Middle frontal gyrus (tissue), 1 donor: ENCODE measurements at regions not wholly inside any gene's neighbourhood (a gene's known extent, or its start where the extent isn't known, plus 50 kb on each side); places are given as distances from the start of the nearest gene placed in this dataset.
"Not testable (repeated sequence)": the region's sequence is repeated elsewhere in the genome, so short reads cannot be mapped to it uniquely, and the experiment has no call there.

Experiments used
- DNase-seq: peaks from one replicate; pipeline ENCODE4 v3.0.0-alpha.2; 2015; ENCODE audit warnings: low spot score; ENCODE audit errors: extremely low spot score

- no peak for DNase-seq
Observed at GRCh38 chr6:137968901-137969300, 101.8 kb downstream of the TNFAIP3 start.

DNA sequence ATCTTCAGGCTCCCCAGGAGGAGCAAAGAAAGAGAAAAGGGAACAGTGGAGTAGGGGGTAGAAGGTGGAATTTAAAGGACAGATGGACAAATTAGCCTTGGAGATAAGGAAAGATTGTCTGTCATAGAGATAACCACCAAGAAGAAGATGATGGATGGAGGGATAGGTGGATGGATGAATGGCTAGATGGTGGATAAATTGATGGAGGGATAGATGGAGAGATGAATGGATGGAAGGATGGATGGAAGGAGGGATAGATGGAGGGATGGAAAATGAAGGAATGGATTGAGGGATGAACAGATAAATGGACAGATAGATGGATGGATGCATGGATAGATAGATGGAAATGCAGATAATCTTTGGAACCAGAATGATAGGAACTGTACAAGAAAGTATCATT, 102.8 kb downstream of the TNFAIP3 start:
- DNase-seq, result no peak

DNA sequence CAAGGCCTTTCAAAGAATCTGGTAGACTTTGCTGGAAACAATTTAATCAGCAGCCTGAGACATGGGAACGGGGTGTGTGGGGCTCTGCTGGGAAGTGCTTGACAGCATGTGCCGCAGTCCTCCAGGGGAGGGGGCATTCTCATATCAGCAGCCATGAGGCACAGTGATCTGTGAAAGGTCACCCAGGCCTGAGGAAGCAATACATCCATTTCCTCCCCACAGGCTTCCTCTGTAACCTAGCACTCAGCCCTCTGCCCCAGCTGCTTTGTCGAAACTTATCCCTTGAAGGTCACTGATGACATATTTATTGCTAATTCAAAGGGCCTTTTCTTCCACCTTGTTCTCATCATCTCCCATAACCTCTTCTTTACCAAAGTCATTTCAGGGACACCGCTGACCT, 103.3 kb downstream of the TNFAIP3 start:
- DNase-seq, result no peak

- DNase-seq, result no peak
Observed at GRCh38 chr6:137973201-137973600, 106.1 kb downstream of the TNFAIP3 start.

DNA sequence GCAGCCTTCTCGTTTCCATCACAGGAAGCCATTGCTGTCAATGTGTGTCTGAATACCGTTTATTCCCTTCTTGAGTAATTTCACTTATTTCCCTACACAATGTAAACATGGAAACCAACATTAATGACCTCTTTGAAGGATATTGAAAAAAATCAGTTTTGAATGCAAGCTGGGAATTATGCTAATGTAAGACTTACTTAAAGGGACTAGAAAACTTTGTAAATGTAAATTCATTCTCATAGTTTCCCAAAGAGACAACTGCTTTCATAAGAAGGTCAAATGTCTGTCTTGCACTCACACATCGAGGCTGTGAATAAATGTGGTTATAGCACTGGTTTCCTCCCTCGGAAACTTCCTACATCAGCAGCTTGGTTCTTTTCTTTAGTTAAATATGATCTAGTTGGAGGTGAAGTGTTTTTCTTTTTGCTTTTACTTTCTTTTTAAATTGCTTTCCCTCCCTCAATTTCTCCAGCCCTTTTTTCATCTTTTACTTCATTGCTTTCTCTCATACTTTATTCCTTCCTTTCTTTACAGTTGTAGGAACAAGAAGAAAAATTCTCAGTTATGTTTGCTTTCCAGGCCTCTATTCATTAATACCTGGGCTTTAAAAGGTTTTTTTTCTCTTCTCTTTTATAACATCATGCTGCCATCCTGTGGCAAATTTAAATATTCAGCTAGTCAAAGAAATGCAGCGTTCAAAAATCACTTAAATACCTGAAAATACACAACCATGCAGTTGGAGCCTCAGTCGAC, 108.3 kb downstream of the TNFAIP3 start:
- no peak for DNase-seq

GRCh38 chr6:137976430-137976829, 109.4 kb downstream of the TNFAIP3 start:
- no peak for DNase-seq

GRCh38 chr6:137977206-137977605, 110.1 kb downstream of the TNFAIP3 start:
- DNase-seq, result no peak

GRCh38 chr6:137977814-137978213, 110.8 kb downstream of the TNFAIP3 start:
- no peak for DNase-seq

DNA sequence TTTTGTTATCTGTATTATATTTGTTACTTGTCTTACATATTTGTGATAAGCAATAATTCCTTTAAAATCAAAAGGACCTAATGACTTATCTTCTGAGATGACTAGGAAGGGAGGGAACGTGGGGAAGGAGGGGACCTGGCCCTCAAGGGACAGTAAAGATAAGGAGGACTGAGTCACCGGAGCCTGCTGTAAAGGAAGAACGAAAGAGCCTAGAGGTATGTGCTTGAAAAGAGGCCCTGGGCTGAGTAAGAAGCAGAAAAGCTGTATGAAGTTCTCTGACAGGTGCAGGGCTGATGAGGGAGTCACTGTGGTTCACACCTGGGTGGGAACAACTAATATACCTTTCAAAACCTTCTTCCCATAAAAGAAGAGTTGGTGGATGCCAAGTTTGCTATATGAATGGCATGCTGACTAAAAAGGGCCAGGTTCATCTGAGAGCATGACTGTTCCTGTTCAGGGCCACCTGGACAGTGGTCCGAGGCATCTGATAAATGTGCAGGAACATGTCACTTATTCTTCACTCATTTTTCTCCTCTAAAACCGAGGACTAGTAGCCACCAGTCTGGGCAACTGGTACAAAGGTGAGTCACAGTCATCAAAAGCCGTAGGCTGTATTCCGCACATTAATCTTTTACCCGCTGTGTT, 111.3 kb downstream of the TNFAIP3 start:
- no peak for DNase-seq

GRCh38 chr6:137979263-137979662, 112.2 kb downstream of the TNFAIP3 start:
- DNase-seq, result not testable (repeated sequence)

DNA sequence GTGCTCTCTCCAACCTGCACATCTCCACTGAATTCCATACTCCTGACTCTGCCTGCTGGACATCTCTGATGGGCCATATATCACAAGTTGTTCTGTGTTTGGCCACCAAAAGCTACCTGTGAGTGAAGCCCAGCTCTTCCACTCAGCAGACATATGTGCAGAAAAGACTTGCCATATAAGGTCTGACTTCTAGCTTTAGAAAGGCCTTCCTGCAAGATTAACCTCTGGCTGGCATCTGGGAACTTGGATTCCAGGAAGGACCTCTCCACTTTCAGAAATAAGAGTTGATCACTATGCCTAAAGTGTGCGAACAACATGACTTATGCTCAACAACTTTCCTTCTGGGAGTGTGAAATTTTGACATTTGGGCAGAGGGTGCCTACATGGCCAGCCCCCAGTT, 113.7 kb downstream of the TNFAIP3 start:
- DNase-seq, result no peak

DNA sequence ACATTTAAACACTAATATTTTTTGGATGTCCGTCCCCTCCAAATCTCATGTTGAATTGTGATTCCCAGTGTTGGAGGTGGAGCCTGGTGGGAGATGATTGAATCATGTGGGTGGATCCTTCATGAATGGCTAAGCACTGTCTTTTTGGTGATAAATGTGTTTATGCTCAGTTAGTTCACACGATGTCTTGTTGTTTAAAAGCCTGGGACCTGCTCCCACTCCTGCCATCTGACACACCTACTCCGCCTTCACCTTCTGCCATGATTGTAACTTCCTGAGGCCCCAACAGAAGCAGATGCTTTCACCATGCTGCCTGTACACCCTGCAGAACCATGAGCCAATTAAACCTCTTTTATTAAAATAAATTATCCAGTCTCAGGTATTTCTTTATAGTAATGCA, 114.7 kb downstream of the TNFAIP3 start:
- DNase-seq, result no peak

- DNase-seq, result no peak
Observed at GRCh38 chr6:137982418-137983189, 115.5 kb downstream of the TNFAIP3 start.

DNA sequence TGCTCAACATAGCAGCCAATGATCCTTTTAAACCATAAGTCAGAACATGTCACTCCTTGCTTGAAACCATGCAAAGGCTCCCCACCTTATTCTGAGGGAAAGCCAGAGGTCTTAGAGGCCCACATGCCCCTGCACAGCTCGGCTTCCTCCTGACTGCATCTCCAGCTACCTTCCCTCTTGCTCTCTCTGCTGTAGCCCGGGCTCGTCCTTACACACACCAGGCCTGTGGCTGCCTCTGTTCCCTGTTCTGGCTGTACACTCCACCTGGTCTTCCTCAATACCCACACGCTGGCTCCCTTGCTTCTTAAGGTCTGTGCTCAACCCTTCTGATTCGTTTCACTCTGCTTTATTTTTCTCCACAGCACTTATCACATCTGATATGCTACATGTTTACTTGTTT, 116.2 kb downstream of the TNFAIP3 start:
- no peak for DNase-seq

DNA sequence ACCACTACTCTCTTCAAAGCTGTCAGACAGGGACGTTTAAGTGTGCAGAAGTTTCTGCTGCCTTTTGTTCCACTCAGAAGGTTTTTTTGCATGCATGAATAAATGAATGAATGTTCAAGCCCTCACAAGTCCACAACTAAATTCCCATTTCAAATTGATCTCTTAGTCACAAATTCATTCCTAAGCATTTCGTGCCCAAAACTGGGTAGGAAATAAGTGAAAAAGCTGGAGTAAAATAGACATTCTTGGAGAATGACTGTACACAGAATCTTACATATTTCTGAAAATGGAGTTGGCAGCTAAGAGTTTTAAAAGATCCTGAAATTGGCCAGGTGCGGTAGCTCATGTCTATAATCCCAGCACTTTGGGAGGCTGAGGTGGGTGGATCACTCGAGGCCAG, 117.6 kb downstream of the PERP start:
- DNase-seq, result no peak

GRCh38 chr6:137995371-137995770, 111.8 kb downstream of the PERP start:
- no peak for DNase-seq

DNA sequence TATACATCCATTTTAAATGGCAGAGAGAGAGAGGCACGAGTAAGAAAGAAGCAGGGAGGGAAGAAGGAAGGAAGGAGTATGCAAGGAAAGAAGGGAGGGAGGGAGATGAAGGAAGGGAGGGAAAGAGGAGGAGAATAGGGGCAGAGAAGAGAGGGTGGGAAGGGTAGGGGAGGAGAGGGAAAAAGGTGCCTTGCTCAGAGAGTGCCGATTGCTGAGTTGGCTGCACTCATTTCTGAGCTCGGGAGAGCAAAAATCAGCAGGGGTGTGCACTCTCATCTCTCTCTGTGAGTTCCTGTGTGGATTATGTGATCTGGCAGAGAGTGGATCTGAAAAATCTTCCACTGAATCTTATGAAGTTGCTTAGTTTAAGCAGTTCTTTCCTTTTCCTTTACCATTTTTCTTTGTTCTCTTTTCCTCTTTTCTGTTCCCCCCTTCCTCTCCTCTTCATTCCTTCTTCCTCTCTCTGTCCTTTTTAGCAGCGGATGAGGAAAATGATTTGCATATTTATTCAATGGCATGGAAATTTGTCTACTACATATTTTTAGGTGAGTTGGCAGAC, 108.7 kb downstream of the PERP start:
- no peak for DNase-seq

GRCh38 chr6:137999815-138000214, 107.4 kb downstream of the PERP start:
- DNase-seq, result no peak

GRCh38 chr6:138000941-138001340, 106.3 kb downstream of the PERP start:
- no peak for DNase-seq

DNA sequence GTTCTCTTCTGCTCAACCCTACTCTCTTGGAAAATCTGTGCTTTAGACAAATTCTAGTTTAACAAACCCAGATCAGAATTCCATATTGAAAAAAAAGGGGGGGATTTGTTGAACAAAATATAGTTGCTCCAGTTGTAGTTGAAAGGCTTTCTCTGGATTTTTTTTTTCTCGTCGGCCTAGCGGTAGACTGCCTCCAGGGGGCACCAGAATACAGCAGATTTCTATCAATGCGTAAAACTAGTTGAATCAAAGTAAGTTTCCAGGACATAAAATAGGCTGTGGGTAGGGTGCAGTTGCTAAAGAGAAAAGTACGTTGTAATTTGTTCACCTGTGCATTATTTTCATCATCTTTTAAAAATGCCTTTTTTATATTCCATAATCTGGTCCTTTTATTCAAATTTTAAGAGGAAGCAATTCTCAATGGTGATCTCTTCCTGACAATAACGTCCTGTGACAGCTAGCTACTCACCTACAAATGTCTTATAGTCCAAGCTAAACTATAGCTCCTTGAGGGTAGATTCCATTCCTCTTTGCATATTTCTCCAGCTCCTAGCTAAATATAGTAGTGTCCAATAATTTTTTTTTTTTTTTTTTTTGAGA, 105.4 kb downstream of the PERP start:
- peak; percentile 27 for DNase-seq

GRCh38 chr6:138004430-138005287, 102.6 kb downstream of the PERP start:
- no peak for DNase-seq
